Hematopoietic multipotent progenitor cell treated with erythropoietin and hydrocortisone succinate and interleukin-3 and kit ligand, for 8 days (in vitro differentiated cells): ENCODE measurements at regions not wholly inside any gene's neighbourhood (a gene's known extent, or its start where the extent isn't known, plus 50 kb on each side); places are given as distances from the start of the nearest gene placed in this dataset.
A peak's percentile ranks its signal among the peaks of the same experiment; 100 is the strongest.
"Not testable (repeated sequence)": the region's sequence is repeated elsewhere in the genome, so short reads cannot be mapped to it uniquely, and the experiment has no call there.

ENCODE experiments used
- DNase-seq: peaks from one replicate; pipeline ENCODE4 v3.0.0-alpha.2; 2015

DNA sequence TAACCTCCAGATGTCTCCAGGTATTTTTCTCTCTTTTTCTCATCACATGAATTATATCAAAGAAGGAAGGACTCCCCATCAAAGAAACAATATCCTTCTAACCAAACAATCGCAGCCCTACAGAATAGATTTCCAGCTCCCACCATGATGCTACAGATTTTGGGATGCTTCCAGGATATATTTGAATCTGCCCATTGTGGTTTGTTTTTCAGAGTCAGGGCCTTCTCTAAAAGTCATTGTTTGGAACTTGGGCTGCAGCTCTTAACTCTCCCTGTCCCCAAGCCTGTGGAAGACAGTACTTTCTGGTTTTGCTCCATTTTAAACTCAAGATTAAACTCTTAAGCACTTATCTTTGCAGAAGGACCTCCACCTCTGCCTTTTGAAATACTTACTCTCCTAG, 223.2 kb downstream of the PMAIP1 start:
- no peak for DNase-seq

DNA sequence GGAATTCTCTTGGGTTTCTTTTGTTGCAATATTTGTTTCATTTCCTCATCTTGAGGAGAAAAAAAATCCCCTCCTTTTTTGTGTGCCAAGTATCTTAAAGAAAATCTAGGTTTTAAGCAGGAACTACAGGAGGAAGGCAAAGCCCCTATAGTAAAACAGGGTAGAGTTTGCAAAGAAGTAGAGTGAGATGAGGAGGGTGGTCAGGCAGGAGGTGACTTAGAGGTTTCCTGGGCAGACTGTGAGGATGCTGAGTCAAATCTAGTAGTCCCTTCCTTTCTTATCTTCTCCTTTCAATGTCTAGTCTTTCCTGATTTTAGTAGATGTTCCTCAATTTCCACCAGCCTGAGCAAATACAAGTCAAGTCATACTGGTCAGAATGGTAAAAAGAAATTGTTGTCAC, 222.5 kb downstream of the PMAIP1 start:
- no peak for DNase-seq

GRCh38 chr18:60120231-60120750, 220.5 kb downstream of the PMAIP1 start:
- no peak for DNase-seq

GRCh38 chr18:60117321-60117720, 217.5 kb downstream of the PMAIP1 start:
- no peak for DNase-seq

- no peak for DNase-seq
These were observed 213.6 kb downstream of the PMAIP1 start for GRCh38 chr18:60113396-60113795.

DNA sequence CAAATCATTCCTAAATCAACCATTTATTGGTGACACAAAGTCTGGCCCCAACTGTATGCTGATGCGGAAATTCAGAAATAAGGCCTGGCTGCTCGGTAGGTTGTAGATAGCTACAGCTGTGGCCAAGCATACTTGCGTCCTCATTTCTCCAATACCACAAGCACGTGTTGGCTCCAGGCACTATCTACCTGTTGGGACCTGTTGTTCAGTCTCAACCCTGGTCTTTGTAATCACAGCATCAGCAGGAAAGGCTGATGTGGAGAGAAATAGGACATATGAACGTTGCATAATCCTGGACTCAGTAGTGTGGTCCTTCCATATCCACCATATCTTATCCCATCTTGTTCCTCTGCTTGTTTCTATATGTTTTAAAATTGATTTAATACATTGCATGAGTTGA, 212.6 kb downstream of the PMAIP1 start:
- no peak for DNase-seq

- DNase-seq = no peak
These were observed 211.7 kb downstream of the PMAIP1 start for GRCh38 chr18:60111525-60111924.

DNA sequence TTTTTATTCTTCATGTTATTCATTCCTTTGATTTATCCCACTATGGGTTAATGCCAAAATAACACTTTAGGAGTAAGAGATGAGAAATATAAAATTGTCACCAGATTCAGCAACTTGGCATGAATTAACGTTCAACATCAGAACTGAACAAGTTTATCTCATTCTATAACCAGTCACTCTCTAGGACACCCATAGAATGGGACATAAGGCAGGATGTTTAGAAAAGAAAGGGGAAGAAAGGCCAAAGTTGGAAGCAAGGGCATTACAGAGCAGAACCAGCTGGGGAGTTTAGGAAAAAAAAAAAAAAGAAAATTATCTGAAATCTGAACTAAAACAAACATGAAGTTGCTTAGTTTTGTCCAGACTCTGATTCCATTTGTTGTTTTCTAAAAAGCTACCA, 211.0 kb downstream of the PMAIP1 start:
- no peak for DNase-seq

DNA sequence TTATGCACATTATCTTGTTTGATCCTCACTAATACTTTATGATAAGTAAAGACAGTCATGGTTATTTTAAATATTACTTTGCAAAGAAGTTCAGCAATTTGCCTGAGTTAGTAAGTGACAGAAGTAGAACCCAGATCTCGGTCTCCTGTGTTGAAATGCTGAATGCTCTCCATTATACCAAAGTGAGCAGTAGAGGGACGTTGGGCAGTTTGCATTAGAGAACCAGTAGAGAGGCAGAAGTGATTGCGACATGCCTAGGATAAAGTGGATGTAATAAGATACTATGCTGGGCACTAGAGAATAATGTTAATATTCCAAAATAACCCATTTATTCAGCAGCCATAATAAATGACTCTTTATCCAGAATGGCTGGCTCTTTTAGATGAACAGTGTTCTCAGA, 201.0 kb downstream of the PMAIP1 start:
- no peak for DNase-seq

- no peak for DNase-seq
These were observed 199.9 kb downstream of the PMAIP1 start for GRCh38 chr18:60099709-60100108.

- DNase-seq = no peak
These were observed 196.6 kb downstream of the PMAIP1 start for GRCh38 chr18:60096428-60096827.

- no peak for DNase-seq
These were observed 192.3 kb downstream of the PMAIP1 start for GRCh38 chr18:60092073-60092472.

DNA sequence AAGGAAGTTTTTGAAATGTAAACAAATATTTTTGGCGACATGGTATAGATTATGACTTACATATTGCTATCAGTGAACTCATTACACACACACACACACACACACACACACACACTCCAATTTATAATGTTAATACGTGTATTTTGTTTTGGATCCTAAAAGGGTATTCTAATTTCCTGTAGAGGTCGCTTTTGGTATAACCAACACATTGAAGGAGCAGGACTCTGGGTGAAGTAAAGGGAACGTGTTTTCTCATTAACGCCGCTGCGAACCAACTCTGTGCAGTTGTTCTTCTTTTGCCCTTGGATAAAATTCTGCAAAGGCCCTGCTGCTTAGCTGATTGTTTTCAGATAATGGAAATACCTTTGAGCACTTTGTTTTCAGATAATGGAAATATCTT, 190.4 kb downstream of the PMAIP1 start:
- DNase-seq = peak; percentile 45

GRCh38 chr18:60082790-60083189, 183.0 kb downstream of the PMAIP1 start:
- no peak for DNase-seq

- DNase-seq = no peak
These were observed 182.5 kb downstream of the PMAIP1 start for GRCh38 chr18:60082282-60082681.

DNA sequence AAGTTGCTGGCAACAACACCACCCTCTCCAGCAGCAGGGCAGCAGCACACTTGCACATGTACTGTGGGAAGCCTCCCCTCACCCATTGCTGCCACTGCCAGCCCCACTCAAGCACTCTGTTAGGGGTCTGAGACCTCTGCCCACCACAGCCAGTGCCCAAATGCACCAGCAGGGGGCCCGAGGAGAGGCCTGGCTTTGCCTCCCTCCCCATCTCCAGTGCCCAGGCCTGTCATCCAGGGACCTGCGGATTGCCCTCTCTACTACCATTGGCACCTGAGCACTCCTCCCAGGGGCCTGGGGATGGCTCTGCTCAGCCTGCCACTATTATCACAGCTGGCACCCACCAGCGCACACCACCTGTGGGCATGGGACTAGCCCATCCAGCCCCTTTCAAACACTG, 175.7 kb downstream of the PMAIP1 start:
- DNase-seq = no peak

- no peak for DNase-seq
These were observed 170.8 kb downstream of the PMAIP1 start for GRCh38 chr18:60070631-60071030.

GRCh38 chr18:60069145-60069544, 169.3 kb downstream of the PMAIP1 start:
- no peak for DNase-seq

GRCh38 chr18:60067426-60068210, 167.8 kb downstream of the PMAIP1 start:
- DNase-seq = no peak

- no peak for DNase-seq
These were observed 166.6 kb downstream of the PMAIP1 start for GRCh38 chr18:60066219-60066975.

DNA sequence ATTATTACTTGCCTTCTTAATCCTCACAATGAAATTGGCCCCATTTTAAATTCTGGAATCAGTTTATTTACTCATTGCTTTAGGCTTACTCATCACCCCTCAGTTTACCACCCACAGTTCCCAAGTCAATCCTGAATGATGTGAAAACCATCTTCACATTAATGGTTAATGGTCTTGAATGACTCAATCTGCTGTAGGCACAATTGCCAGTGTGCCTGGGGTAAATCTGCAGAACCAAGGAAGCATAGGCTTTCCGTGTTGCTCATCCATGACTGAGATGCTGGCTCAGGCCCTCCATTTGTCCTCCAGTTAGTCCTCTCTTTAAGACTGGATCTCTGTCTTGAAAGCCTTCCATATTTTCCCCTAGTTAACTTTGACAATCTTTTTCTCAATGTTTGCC, 164.5 kb downstream of the PMAIP1 start:
- DNase-seq = no peak

GRCh38 chr18:60062831-60063230, 163.0 kb downstream of the PMAIP1 start:
- not testable (repeated sequence) for DNase-seq

DNA sequence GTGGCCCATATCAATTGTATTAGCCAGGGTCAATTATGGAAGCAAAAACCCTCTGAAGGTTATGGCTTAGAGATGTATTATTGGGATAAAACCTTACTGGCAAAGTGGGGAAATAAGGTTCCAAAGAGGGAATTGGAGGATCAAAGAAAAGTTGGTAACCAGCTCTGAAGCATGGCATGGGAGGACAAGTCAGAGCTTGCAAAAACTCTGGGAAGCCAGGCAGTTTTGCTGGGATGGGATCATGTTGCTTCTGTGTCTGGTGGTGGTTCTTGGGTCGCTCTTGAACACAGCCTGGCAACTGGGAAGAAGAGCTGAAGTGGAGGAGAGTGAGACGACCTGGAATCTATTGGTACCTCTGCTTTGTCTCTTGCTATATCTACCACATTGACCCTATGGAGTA, 162.6 kb downstream of the PMAIP1 start:
- DNase-seq = no peak

DNA sequence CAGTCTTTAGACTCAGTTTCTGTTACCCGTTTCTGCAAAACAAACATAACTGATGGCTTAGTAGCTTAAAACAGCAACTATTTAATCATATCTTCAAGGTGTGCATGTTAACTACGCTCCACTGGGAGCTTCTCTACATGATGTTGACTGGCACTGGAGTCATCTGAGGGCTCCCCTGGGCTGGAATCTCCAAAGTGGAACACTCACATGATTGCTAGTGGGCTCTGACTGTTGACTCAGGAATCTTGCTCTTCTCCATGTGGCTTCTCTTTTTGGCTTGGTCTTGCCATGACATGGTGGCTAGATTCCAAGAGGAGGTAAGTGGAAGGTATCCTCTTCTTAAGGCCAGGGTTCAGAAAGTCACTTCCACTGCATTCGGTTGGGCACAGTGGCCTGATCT, 160.8 kb downstream of the PMAIP1 start:
- DNase-seq = no peak
